Body of pancreas (tissue), 4 donors: ENCODE measurements at regions not wholly inside any gene's neighbourhood (a gene's known extent, or its start where the extent isn't known, plus 50 kb on each side); places are given as distances from the start of the nearest gene placed in this dataset.

Source experiments
- ATAC-seq: fragments of 150-250 bp; one replicate; pipeline ENCODE4 v1.9.1; 2016
- DNase-seq, 4 donors: peaks; one replicate each; pipeline ENCODE4 v3.0.0-alpha.2; 2019
- H3K27ac ChIP-seq, 4 donors: fragments of 200-600 bp; sonication (generic); 1 replicate in 3 of 4; 2 replicates in 1 of 4; pipeline versions ENCODE4 v1.5.1 to v1.6.1; 2016 to 2019; ENCODE audit warnings: mild to moderate bottlenecking in 1 of 4, mixed read lengths in 1 of 4, moderate library complexity in 1 of 4
- H3K27me3 ChIP-seq, 2 donors: fragments of 200-600 bp; sonication (generic); one replicate each; pipeline ENCODE4 v1.6.0; 2016; ENCODE audit warnings: mild to moderate bottlenecking in 1 of 2
- H3K36me3 ChIP-seq, 2 donors: fragments of 200-600 bp; sonication (generic); replicated peaks in 1 of 2; 2 replicates each; pipeline ENCODE4 v1.5.1; 2016; ENCODE audit warnings: low read depth in 2 of 2; ENCODE audit not compliant: insufficient read depth in 1 of 2
- H3K4me1 ChIP-seq: fragments of 200-600 bp; sonication (generic); one replicate; pipeline ENCODE4 v1.6.0; 2016
- H3K4me3 ChIP-seq, 2 donors: fragments of 200-600 bp; sonication (generic); 1 replicate in 1 of 2; 2 replicates in 1 of 2; pipeline ENCODE4 v1.5.1; 2016 to 2019
- H3K9me3 ChIP-seq, 3 donors: fragments of 200-600 bp; sonication (generic); 1 replicate in 2 of 3; 2 replicates in 1 of 3; pipeline ENCODE4 v1.5.1; 2016
- CTCF ChIP-seq, 7 experiments: fragments of 450-650 bp in 4 of 7; fragments of 200-600 bp in 3 of 7; sonication (generic) in 3 of 7; IDR thresholded peaks; one replicate each; pipeline ENCODE4 v1.5.1; 2016 to 2019; ENCODE audit warnings: antibody characterized with exemption in 7 of 7
- POLR2A ChIP-seq, 3 donors: fragments of 450-650 bp; IDR thresholded peaks; one replicate each; pipeline ENCODE4 v1.6.1; 2016; ENCODE audit warnings: antibody characterized with exemption in 3 of 3, mild to moderate bottlenecking in 2 of 3
- whole genome bisulfite sequencing, 2 donors: methylation state at CpG; one replicate each; pipeline ENCODE4 v1.1.5; 2017; 5-methylcytosine and 5-hydroxymethylcytosine counted together
- intact Hi-C: fragments of 100-400 bp; cut with DNase I; formaldehyde crosslinking; loops from one replicate; pipeline ENCODE4 v1.15.1; 2023

- DNase-seq (no peak), ATAC-seq (no peak)
- H3K27me3 ChIP-seq, result no peaks in the 10 kb centered on the region
- H3K9me3 ChIP-seq, result peaks cover 0 to 16% (median 0%) of the 10 kb centered on the region in 3 donors
- intact Hi-C loops, result no loop called here
- TF ChIP-seq CTCF (IDR thresholded peaks at IDR 0.05) (no peak), POLR2A (IDR thresholded peaks at IDR 0.05) (no peak)
- WGBS, 2 donors, result 32 to 48% methylated on average over 1 of the region's 1 CpG
- H3K27ac ChIP-seq, result no peak overlapping the region
- no peaks in the 10 kb centered on the region for H3K4me1 ChIP-seq
- H3K4me3 ChIP-seq, result no peak overlapping the region
- H3K36me3 ChIP-seq, result no peaks in the 10 kb centered on the region
These were observed 110.9 kb upstream of the ATP2B2 start for GRCh38 chr3:10616321-10616720.

- DNase-seq (no peak), ATAC-seq (no peak)
- Histone ChIP-seq H3K27ac (no peak overlapping the region), H3K4me3 (no peak overlapping the region), H3K9me3 (no peaks in the 10 kb centered on the region), H3K27me3 (no peaks in the 10 kb centered on the region), H3K4me1 (no peaks in the 10 kb centered on the region), H3K36me3 (no peaks in the 10 kb centered on the region)
- intact Hi-C loops, result no loop called here
- TF ChIP-seq CTCF (IDR thresholded peaks at IDR 0.05) (no peak), POLR2A (IDR thresholded peaks at IDR 0.05) (no peak)
- WGBS, 2 donors, result 38 to 41% methylated on average over 11 of the region's 11 CpGs
These were observed 114.8 kb upstream of the ATP2B2 start for GRCh38 chr3:10619989-10620832.

GRCh38 chr3:10620833-10621082 lies 115.4 kb upstream of the ATP2B2 start:
- Histone ChIP-seq H3K27me3 (no peaks in the 10 kb centered on the region), H3K27ac (no peak overlapping the region), H3K36me3 (no peaks in the 10 kb centered on the region), H3K4me1 (no peaks in the 10 kb centered on the region), H3K4me3 (no peak overlapping the region), H3K9me3 (no peaks in the 10 kb centered on the region)
- TF ChIP-seq POLR2A (IDR thresholded peaks at IDR 0.05), result no peak
- TF ChIP-seq CTCF (IDR thresholded peaks at IDR 0.05), result no peak
- 44 to 63% methylated on average over 1 to 2 of the region's 2 CpGs for WGBS, 2 donors
- intact Hi-C loops, result no loop called here
- ATAC-seq (no peak), DNase-seq (no peak)

GRCh38 chr3:10623578-10624275 lies 118.3 kb upstream of the ATP2B2 start:
- intact Hi-C loops, result no loop called here
- H3K27ac ChIP-seq, result no peak overlapping the region
- H3K9me3 ChIP-seq, result no peaks in the 10 kb centered on the region
- no peak overlapping the region for H3K4me3 ChIP-seq
- ATAC-seq (no peak), DNase-seq (no peak)
- 69 to 83% methylated on average over 4 of the region's 4 CpGs for WGBS, 2 donors
- H3K27me3 ChIP-seq, result no peaks in the 10 kb centered on the region
- no peak for TF ChIP-seq CTCF (IDR thresholded peaks at IDR 0.05)
- TF ChIP-seq POLR2A (IDR thresholded peaks at IDR 0.05), result no peak
- H3K4me1 ChIP-seq, result no peaks in the 10 kb centered on the region
- no peaks in the 10 kb centered on the region for H3K36me3 ChIP-seq

- ATAC-seq (no peak), DNase-seq (no peak)
- no peaks in the 10 kb centered on the region for H3K4me1 ChIP-seq
- H3K36me3 ChIP-seq, result no peaks in the 10 kb centered on the region
- no peak overlapping the region for H3K4me3 ChIP-seq
- H3K9me3 ChIP-seq, result no peaks in the 10 kb centered on the region
- intact Hi-C loops, result no loop called here
- 46 to 53% methylated on average over 9 of the region's 9 CpGs for WGBS, 2 donors
- H3K27me3 ChIP-seq, result no peaks in the 10 kb centered on the region
- H3K27ac ChIP-seq, result no peak overlapping the region
- TF ChIP-seq POLR2A (IDR thresholded peaks at IDR 0.05) (no peak), CTCF (IDR thresholded peaks at IDR 0.05) (no peak)
These were observed 119.9 kb upstream of the ATP2B2 start for GRCh38 chr3:10625323-10625722.
